ENCODE measurements at regions not wholly inside any gene's neighbourhood (a gene's known extent, or its start where the extent isn't known, plus 50 kb on each side); places are given as distances from the start of the nearest gene placed in this dataset.

DNA sequence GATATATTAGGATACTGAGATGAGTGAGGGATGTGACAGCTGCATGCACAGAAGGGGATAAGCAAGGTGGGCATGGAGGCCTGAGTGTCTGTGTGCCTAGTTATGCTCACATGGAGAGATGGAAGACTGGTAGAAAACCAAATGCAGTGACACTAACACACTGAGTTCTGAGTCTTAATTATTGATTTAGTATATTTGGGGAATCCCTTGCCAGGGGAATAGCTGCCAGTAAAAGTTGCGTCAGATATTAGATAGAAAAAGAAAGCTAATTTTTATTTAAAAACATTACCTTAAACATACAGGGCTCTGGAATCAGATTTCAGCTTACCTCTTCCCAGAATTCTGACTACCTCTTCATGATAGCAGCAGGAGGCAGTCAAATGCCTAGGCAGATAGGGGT is 620.5 kb downstream of the METTL15 start:
- TF ChIP-seq, protein P1, sequence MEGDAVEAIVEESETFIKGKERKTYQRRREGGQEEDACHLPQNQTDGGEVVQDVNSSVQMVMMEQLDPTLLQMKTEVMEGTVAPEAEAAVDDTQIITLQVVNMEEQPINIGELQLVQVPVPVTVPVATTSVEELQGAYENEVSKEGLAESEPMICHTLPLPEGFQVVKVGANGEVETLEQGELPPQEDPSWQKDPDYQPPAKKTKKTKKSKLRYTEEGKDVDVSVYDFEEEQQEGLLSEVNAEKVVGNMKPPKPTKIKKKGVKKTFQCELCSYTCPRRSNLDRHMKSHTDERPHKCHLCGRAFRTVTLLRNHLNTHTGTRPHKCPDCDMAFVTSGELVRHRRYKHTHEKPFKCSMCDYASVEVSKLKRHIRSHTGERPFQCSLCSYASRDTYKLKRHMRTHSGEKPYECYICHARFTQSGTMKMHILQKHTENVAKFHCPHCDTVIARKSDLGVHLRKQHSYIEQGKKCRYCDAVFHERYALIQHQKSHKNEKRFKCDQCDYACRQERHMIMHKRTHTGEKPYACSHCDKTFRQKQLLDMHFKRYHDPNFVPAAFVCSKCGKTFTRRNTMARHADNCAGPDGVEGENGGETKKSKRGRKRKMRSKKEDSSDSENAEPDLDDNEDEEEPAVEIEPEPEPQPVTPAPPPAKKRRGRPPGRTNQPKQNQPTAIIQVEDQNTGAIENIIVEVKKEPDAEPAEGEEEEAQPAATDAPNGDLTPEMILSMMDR (IDR thresholded peaks at IDR 0.05; ENCODE audit: insufficient read depth, low read depth, low read length), result no peak
- TF ChIP-seq EZH2 (IDR thresholded peaks at IDR 0.05; ENCODE audit: insufficient read depth, low read length), result no peak
